ENCODE measurements at regions not wholly inside any gene's neighbourhood (a gene's known extent, or its start where the extent isn't known, plus 50 kb on each side); places are given as distances from the start of the nearest gene placed in this dataset.
A peak's percentile ranks its signal among the peaks of the same experiment; 100 is the strongest.

- no peaks in the 10 kb centered on the region for H3K36me3 Mint-ChIP-seq (ENCODE audit: unreplicated experiment)
- no peak overlapping the region for H3K4me3 Mint-ChIP-seq (ENCODE audit: unreplicated experiment)
- TF ChIP-seq, protein P1, sequence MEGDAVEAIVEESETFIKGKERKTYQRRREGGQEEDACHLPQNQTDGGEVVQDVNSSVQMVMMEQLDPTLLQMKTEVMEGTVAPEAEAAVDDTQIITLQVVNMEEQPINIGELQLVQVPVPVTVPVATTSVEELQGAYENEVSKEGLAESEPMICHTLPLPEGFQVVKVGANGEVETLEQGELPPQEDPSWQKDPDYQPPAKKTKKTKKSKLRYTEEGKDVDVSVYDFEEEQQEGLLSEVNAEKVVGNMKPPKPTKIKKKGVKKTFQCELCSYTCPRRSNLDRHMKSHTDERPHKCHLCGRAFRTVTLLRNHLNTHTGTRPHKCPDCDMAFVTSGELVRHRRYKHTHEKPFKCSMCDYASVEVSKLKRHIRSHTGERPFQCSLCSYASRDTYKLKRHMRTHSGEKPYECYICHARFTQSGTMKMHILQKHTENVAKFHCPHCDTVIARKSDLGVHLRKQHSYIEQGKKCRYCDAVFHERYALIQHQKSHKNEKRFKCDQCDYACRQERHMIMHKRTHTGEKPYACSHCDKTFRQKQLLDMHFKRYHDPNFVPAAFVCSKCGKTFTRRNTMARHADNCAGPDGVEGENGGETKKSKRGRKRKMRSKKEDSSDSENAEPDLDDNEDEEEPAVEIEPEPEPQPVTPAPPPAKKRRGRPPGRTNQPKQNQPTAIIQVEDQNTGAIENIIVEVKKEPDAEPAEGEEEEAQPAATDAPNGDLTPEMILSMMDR (IDR thresholded peaks at IDR 0.05), result no peak
- H3K9me3 Mint-ChIP-seq (ENCODE audit: unreplicated experiment), result no peaks in the 10 kb centered on the region
- no peaks in the 10 kb centered on the region for H3K4me1 Mint-ChIP-seq (ENCODE audit: unreplicated experiment)
- no peaks in the 10 kb centered on the region for H3K27me3 Mint-ChIP-seq (ENCODE audit: unreplicated experiment)
- no peak overlapping the region for H3K27ac Mint-ChIP-seq (ENCODE audit: unreplicated experiment)
- DNase-seq (ENCODE audit: extremely low spot score, unreplicated experiment), result no peak
Observed at GRCh38 chr4:188532751-188533150, 393.5 kb downstream of the TRIML1 start.

GRCh38 chr4:188534297-188534696 lies 395.1 kb downstream of the TRIML1 start:
- peaks cover 6% of the 10 kb centered on the region for H3K9me3 Mint-ChIP-seq (ENCODE audit: unreplicated experiment)
- no peak for DNase-seq (ENCODE audit: extremely low spot score, unreplicated experiment)
- no peak overlapping the region for H3K27ac Mint-ChIP-seq (ENCODE audit: unreplicated experiment)
- H3K36me3 Mint-ChIP-seq (ENCODE audit: unreplicated experiment), result peaks cover 5% of the 10 kb centered on the region
- TF ChIP-seq, protein P1 (IDR thresholded peaks at IDR 0.05), result no peak
- H3K27me3 Mint-ChIP-seq (ENCODE audit: unreplicated experiment), result no peaks in the 10 kb centered on the region
- no peaks in the 10 kb centered on the region for H3K4me1 Mint-ChIP-seq (ENCODE audit: unreplicated experiment)
- H3K4me3 Mint-ChIP-seq (ENCODE audit: unreplicated experiment), result no peak overlapping the region

GRCh38 chr4:188534917-188535316 lies 395.7 kb downstream of the TRIML1 start:
- TF ChIP-seq, protein P1 (IDR thresholded peaks at IDR 0.05), result no peak
- Mint-ChIP-seq H3K36me3 (ENCODE audit: unreplicated experiment) (peaks cover 6% of the 10 kb centered on the region), H3K4me1 (ENCODE audit: unreplicated experiment) (no peaks in the 10 kb centered on the region), H3K4me3 (ENCODE audit: unreplicated experiment) (no peak overlapping the region), H3K27ac (ENCODE audit: unreplicated experiment) (no peak overlapping the region), H3K27me3 (ENCODE audit: unreplicated experiment) (no peaks in the 10 kb centered on the region), H3K9me3 (ENCODE audit: unreplicated experiment) (peaks cover 11% of the 10 kb centered on the region)
- DNase-seq (ENCODE audit: extremely low spot score, unreplicated experiment), result no peak

DNA sequence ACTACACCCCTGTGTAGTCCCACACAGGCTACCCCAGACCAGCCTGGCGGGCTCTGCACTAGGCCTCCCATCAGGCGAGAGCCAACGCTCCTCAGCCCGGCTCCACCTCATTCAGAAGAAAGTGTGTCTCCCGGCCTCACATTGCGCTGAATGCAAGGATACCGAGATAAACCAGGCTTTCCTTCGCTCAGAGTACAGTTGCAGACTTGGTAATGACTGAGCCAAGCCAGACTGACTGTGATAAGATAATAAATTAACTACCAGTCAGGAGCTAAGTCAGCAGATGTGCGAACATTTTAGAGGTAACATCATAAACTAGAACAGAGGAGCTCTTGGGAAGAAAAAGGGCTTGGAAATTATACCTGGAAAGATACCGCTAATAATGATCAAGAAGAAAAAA lies 397.6 kb downstream of the TRIML1 start:
- DNase-seq (ENCODE audit: extremely low spot score, unreplicated experiment), result no peak
- peaks cover 6% of the 10 kb centered on the region for H3K36me3 Mint-ChIP-seq (ENCODE audit: unreplicated experiment)
- no peaks in the 10 kb centered on the region for H3K27me3 Mint-ChIP-seq (ENCODE audit: unreplicated experiment)
- TF ChIP-seq, protein P1 (IDR thresholded peaks at IDR 0.05), result no peak
- H3K4me3 Mint-ChIP-seq (ENCODE audit: unreplicated experiment), result no peak overlapping the region
- peaks cover 11% of the 10 kb centered on the region for H3K9me3 Mint-ChIP-seq (ENCODE audit: unreplicated experiment)
- H3K27ac Mint-ChIP-seq (ENCODE audit: unreplicated experiment), result no peak overlapping the region
- no peaks in the 10 kb centered on the region for H3K4me1 Mint-ChIP-seq (ENCODE audit: unreplicated experiment)

- no peaks in the 10 kb centered on the region for H3K9me3 Mint-ChIP-seq (ENCODE audit: unreplicated experiment)
- no peaks in the 10 kb centered on the region for H3K36me3 Mint-ChIP-seq (ENCODE audit: unreplicated experiment)
- H3K27ac Mint-ChIP-seq (ENCODE audit: unreplicated experiment), result no peak overlapping the region
- H3K4me3 Mint-ChIP-seq (ENCODE audit: unreplicated experiment), result peak overlapping the region; percentile 60
- TF ChIP-seq, protein P1 (IDR thresholded peaks at IDR 0.05), result no peak
- H3K27me3 Mint-ChIP-seq (ENCODE audit: unreplicated experiment), result no peaks in the 10 kb centered on the region
- DNase-seq (ENCODE audit: extremely low spot score, unreplicated experiment), result no peak
- H3K4me1 Mint-ChIP-seq (ENCODE audit: unreplicated experiment), result peaks cover 19% of the 10 kb centered on the region
Observed at GRCh38 chr4:188550296-188550695, 411.1 kb downstream of the TRIML1 start.

Data from osteocyte (in vitro differentiated cells).